HEK293T (cell line): ENCODE measurements at regions not wholly inside any gene's neighbourhood (a gene's known extent, or its start where the extent isn't known, plus 50 kb on each side); places are given as distances from the start of the nearest gene placed in this dataset.

Source experiments
- BHLHE40 ChIP-seq: fragments of 450-650 bp; IDR thresholded peaks from 2 replicates; pipeline ENCODE4 v1.6.1; 2016; ENCODE audit warnings: mild to moderate bottlenecking, moderate library complexity, borderline replicate concordance
- CTBP1 ChIP-seq: fragments of 450-650 bp; IDR thresholded peaks from 2 replicates; pipeline ENCODE4 v1.6.1; 2016; ENCODE audit warnings: borderline replicate concordance
- ELF4 ChIP-seq: fragments of 450-650 bp; IDR thresholded peaks from 2 replicates; pipeline ENCODE4 v1.6.1; 2017; ENCODE audit warnings: antibody characterized with exemption
- FOXA1 ChIP-seq: fragments of 450-650 bp; IDR thresholded peaks from 2 replicates; pipeline ENCODE4 v1.6.1; 2016; ENCODE audit warnings: mild to moderate bottlenecking
- FOXK2 ChIP-seq: fragments of 450-650 bp; IDR thresholded peaks from 2 replicates; pipeline ENCODE4 v1.6.1; 2016; ENCODE audit warnings: mild to moderate bottlenecking
- FOXM1 ChIP-seq: fragments of 450-650 bp; IDR thresholded peaks from 2 replicates; pipeline ENCODE4 v1.6.1; 2017; ENCODE audit warnings: mild to moderate bottlenecking, borderline replicate concordance
- L3MBTL2 ChIP-seq: fragments of 450-650 bp; conservative IDR thresholded peaks from 2 replicates; pipeline ENCODE4 v1.6.1; 2016; ENCODE audit warnings: mild to moderate bottlenecking
- LEF1 ChIP-seq: fragments of 450-650 bp; IDR thresholded peaks from 2 replicates; pipeline ENCODE4 v1.6.1; 2017; ENCODE audit warnings: mild to moderate bottlenecking, borderline replicate concordance
- NFRKB ChIP-seq: fragments of 450-650 bp; IDR thresholded peaks from 2 replicates; pipeline ENCODE4 v1.6.1; 2016; ENCODE audit warnings: mild to moderate bottlenecking, moderate library complexity
- PKNOX1 ChIP-seq: fragments of 450-650 bp; IDR thresholded peaks from 2 replicates; pipeline ENCODE4 v1.6.1; 2016
- SP1 ChIP-seq: fragments of 450-650 bp; IDR thresholded peaks from 2 replicates; pipeline ENCODE4 v1.6.1; 2017
- TARDBP ChIP-seq: fragments of 450-650 bp; IDR thresholded peaks from 2 replicates; pipeline ENCODE4 v1.6.1; 2016

DNA sequence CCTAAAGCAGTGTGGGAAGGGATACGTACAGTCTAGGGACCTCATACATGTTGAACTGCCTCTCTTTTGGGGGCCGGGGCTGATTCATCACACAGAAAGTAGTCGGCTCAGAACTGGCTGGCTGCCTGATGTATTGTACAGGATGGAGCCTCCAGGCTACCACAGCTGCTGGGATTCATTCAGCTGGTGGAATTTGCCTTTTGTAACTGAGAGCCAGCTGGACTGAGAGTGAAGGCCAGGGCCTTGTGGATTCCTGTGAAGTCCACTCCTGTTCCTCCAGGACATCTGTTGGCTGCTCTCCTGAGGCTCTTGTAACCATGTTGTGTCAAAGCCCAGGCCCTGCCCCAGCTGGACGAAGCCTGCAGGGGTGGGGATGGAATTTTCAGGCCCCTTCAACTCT, 116.3 kb upstream of the PRICKLE1 start:
- TF ChIP-seq BHLHE40 (no peak), CTBP1 (no peak), TARDBP (no peak), FOXM1 (no peak), FOXA1 (no peak), NFRKB (no peak), PKNOX1 (no peak), LEF1 (no peak), SP1 (no peak), L3MBTL2 (no peak), ELF4 (no peak), FOXK2 (no peak)
